SKM-1 treated with dmso at 0.1 percent for 144 hours (cell line): ENCODE measurements at regions not wholly inside any gene's neighbourhood (a gene's known extent, or its start where the extent isn't known, plus 50 kb on each side); places are given as distances from the start of the nearest gene placed in this dataset.

Experiments
- DNase-seq: peaks from one replicate; lab custom pipeline; 2025; ENCODE audit not compliant: unreplicated experiment; lab: John Stamatoyannopoulos, UW

GRCh38 chr17:68665373-68665772 is 64.2 kb upstream of the FAM20A start:
- no peak for DNase-seq

GRCh38 chr17:68662479-68662878 is 61.3 kb upstream of the FAM20A start:
- no peak for DNase-seq

- no peak for DNase-seq
Measured at GRCh38 chr17:68662037-68662432, 60.9 kb upstream of the FAM20A start.

GRCh38 chr17:68661265-68662036 is 60.3 kb upstream of the FAM20A start:
- DNase-seq, result no peak

- DNase-seq, result no peak
Measured at GRCh38 chr17:68660302-68660701, 59.1 kb upstream of the FAM20A start.

GRCh38 chr17:68658999-68659780 is 58.0 kb upstream of the FAM20A start:
- DNase-seq, result no peak

GRCh38 chr17:68657576-68657975 is 56.4 kb upstream of the FAM20A start:
- DNase-seq, result no peak

- no peak for DNase-seq
Measured at GRCh38 chr17:68657166-68657565, 56.0 kb upstream of the FAM20A start.

GRCh38 chr17:68656666-68657065 is 55.5 kb upstream of the FAM20A start:
- DNase-seq, result no peak
